ENCODE measurements at regions not wholly inside any gene's neighbourhood (a gene's known extent, or its start where the extent isn't known, plus 50 kb on each side); places are given as distances from the start of the nearest gene placed in this dataset.
"Not testable (repeated sequence)": the region's sequence is repeated elsewhere in the genome, so short reads cannot be mapped to it uniquely, and the experiment has no call there.

GRCh38 chr11:15651816-15652215 is 537.1 kb downstream of the INSC start:
- DNase-seq (ENCODE audit: low read depth, low spot score), result no peak

DNA sequence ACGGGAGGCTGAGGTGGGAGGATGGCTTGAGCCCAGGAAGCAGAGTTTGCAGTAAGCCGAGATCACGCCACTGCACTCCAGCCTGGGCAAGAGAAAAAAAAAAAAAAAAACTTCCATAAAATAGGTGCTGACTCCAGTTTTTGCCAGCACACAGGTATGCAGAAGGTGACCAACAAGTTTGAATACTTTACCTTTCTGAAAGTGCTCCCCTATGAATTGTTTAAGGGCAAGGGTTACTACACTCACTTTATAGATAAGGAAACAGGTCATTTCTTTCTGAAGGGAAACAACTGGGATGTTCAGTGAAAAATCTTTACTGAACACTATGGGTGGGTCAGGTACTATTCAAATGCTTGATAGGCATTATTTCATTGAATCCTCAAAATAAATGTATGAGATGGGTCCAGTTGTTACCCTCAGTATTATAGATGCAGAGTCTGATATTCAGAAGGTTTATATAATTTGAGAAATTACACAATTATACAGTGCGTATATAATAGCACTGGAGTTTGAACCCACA is 538.5 kb downstream of the INSC start:
- DNase-seq (ENCODE audit: low read depth, low spot score), result no peak

GRCh38 chr11:15654451-15654850 is 539.7 kb downstream of the INSC start:
- DNase-seq (ENCODE audit: low read depth, low spot score), result no peak

- DNase-seq (ENCODE audit: low read depth, low spot score), result no peak
Observed at GRCh38 chr11:15655552-15655951, 540.8 kb downstream of the INSC start.

DNA sequence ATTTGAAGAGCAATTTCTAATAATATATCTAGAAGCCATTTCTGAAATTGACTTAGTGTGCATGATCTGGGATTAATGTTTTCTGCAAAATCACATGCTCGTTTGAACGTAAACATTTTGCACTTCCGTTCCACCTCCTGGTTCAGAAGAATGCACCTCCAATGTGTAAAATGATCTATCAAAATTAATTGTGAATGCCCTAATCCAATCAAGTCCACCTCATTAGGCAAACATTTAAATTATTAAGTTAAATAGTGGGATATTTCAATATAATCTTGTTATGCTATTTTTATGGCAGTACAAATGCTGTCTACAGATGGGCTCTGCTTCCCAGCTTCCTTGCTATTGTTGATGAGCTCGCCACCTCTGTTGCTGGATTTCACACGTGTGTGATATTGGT is 542.5 kb downstream of the INSC start:
- DNase-seq (ENCODE audit: low read depth, low spot score), result no peak

GRCh38 chr11:15660496-15660895 is 545.8 kb downstream of the INSC start:
- DNase-seq (ENCODE audit: low read depth, low spot score), result no peak

GRCh38 chr11:15662285-15662684 is 547.6 kb downstream of the INSC start:
- DNase-seq (ENCODE audit: low read depth, low spot score), result no peak

- DNase-seq (ENCODE audit: low read depth, low spot score), result no peak
Observed at GRCh38 chr11:15663777-15664218, 549.1 kb downstream of the INSC start.

GRCh38 chr11:15665368-15665871 is 550.7 kb downstream of the INSC start:
- no peak for DNase-seq (ENCODE audit: low read depth, low spot score)

DNA sequence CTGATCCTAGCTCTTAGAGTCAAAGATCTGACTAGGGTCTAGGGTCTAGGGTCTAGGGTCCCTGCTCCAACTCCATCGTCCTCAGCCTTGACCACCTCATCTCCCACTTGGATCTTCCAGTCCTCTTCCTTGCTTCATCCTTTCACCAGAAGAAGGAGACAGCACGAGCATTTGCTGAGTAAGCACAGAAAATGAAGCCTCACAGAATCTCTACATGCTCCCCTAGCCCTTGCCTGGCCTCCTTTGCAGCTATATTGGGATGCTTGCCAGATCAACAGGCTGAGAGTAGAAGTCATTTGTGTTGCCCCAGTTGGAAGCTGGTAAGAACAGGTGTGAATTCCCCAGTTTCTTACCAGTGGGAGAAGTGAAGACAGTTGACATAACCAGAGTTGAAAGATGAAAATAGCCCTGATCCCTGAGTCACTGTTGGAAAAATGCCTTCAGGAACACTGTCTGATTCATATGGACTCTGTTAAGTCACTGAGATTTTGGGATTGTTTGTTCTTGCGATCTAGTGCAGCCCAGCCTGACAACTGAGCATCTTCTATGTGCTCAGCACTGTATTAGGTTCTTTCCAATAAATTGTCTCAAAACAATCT is 552.5 kb downstream of the INSC start:
- DNase-seq (ENCODE audit: low read depth, low spot score), result no peak

GRCh38 chr11:15668718-15669117 is 554.0 kb downstream of the INSC start:
- DNase-seq (ENCODE audit: low read depth, low spot score), result no peak

- DNase-seq (ENCODE audit: low read depth, low spot score), result no peak
Observed at GRCh38 chr11:15670520-15671070, 555.9 kb downstream of the INSC start.

GRCh38 chr11:15671216-15671615 is 556.5 kb downstream of the INSC start:
- DNase-seq (ENCODE audit: low read depth, low spot score), result no peak

DNA sequence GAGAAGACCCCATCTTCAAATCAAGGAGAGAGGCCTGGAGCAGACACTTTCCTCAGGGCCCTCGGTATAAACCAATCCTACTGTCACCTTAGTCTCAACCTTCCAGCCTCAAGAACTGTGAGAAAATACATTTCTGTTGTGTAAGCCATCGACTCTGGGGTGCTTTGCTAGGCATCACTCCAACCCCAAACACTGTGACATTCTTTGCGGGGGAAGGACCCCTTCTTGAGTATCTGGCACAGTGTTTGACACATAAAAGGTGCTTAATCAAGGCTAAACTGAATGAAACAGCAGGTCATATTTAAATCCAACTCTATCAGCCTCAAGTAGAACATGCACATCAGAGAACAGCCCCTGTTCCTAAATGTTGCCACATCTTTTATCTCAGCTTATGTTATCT is 558.1 kb downstream of the INSC start:
- no peak for DNase-seq (ENCODE audit: low read depth, low spot score)

DNA sequence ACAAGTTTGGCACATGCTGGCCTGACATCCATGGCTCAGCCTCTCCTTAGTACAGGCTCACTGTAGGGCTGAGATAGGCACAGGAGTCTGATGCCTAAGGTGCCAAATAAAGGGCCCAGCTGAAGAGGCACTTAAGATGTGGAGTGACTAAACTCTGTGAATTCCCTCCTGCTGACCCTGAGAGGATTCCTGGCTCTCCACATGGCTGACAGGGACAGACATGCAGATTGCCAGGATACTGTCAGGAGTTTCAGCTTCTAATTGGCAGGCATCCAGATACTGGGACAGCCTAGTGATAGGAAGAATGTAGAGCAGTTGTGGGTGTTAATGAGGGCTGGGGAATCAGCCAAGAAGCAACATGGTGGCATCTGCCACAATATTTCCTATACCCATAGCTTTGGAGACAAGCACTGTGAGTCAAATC is 558.7 kb downstream of the INSC start:
- DNase-seq (ENCODE audit: low read depth, low spot score), result no peak

DNA sequence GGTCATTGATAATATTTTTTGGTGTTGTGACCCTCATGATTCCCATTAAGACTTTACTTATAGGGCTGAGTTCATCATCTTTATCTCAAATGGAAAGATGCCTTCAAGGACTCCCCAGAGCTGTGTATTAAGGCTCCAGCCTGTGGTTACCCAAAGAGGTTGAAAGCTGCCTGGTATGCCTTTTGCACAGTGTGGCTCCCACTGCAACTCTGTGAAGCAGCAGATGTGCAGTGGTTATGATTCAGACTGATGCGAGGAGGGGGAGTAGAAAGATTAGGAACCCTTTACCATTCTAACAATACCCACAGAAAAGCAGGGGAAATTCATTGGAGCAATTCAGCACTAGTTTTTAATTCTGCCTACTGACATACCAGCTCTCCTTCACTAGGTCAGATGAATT is 560.0 kb downstream of the INSC start:
- DNase-seq (ENCODE audit: low read depth, low spot score), result no peak

DNA sequence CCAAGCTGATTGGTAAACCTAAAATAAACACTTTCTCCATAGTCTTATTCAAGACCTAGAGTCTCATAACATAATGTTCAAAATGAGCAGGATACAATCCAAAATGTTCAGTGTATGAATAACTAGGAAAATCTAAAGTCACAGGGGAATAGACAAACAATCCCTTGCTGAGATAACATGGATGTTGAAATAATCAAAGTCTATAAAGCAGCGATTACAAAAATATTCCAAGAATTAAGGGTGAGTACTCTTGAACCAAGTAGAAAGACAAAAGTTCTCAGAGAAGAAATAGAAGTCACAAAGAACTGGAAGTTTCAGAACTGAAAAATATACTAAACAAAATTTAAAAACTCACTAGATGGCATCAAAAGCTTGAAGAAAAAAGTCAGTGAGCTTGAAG is 561.0 kb downstream of the INSC start:
- DNase-seq (ENCODE audit: low read depth, low spot score), result no peak

GRCh38 chr11:15677181-15677580 is 562.5 kb downstream of the INSC start:
- no peak for DNase-seq (ENCODE audit: low read depth, low spot score)

- DNase-seq (ENCODE audit: low read depth, low spot score), result no peak
Observed at GRCh38 chr11:15683528-15683927, 568.8 kb downstream of the INSC start.

- DNase-seq (ENCODE audit: low read depth, low spot score), result no peak
Observed at GRCh38 chr11:15685306-15685705, 570.6 kb downstream of the INSC start.

DNA sequence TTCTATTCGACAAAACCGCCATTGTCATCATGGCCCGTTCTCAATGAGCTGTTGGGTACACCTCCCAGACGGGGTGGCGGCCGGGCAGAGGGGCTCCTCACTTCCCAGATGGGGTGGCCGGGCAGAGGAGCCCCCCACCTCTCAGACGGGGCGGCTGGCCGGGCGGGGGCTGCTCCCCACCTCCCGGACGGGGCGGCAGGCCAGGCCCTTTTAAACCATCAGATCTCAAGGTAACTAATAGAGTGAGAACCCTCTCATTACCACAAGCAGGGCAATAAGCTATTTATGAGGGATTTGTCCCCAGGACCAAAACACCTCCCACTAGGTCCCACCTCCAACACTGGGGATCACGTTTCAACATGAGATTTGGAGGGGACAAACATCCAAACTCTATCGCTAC is 571.5 kb downstream of the INSC start:
- DNase-seq (ENCODE audit: low read depth, low spot score), result not testable (repeated sequence)

GRCh38 chr11:15687342-15687741 is 572.6 kb downstream of the INSC start:
- DNase-seq (ENCODE audit: low read depth, low spot score), result no peak

- DNase-seq (ENCODE audit: low read depth, low spot score), result no peak
Observed at GRCh38 chr11:15688351-15688792, 573.6 kb downstream of the INSC start.

Measured in pulmonary artery endothelial cell (primary cell).